SK-N-MC (cell line): ENCODE measurements at regions not wholly inside any gene's neighbourhood (a gene's known extent, or its start where the extent isn't known, plus 50 kb on each side); places are given as distances from the start of the nearest gene placed in this dataset.

Experiments
- DNase-seq: peaks from one replicate; pipeline ENCODE4 v3.0.0-alpha.2; 2011; ENCODE audit warnings: low read depth, low spot score
- H3K27ac ChIP-seq: fragments of 200-600 bp; sonication (generic); 2 replicates; pipeline ENCODE4 v1.5.1; 2016; ENCODE audit warnings: mixed run types
- H3K36me3 ChIP-seq: fragments of 200-600 bp; sonication (generic); 2 replicates; pipeline ENCODE4 v1.6.1; 2017; ENCODE audit warnings: antibody characterized with exemption, low read length, mixed read lengths; ENCODE audit not compliant: insufficient read depth
- H3K4me3 ChIP-seq: fragments of 200-600 bp; sonication (generic); 2 replicates; pipeline ENCODE4 v1.5.1; 2016
- H3K9ac ChIP-seq: fragments of 200-600 bp; sonication (generic); 2 replicates; pipeline ENCODE4 v1.8.0; 2017; ENCODE audit warnings: mixed run types, mixed read lengths; ENCODE audit not compliant: insufficient read length
- H3K9me3 ChIP-seq: fragments of 200-600 bp; sonication (generic); 2 replicates; pipeline ENCODE4 v1.6.1; 2017; ENCODE audit warnings: low read depth, mild to moderate bottlenecking, antibody characterized with exemption, low read length, moderate library complexity, mixed read lengths
- EZH2 ChIP-seq: fragments of 200-600 bp; sonication (generic); IDR thresholded peaks from one replicate; pipeline ENCODE4 v1.6.1; 2017; ENCODE audit warnings: antibody characterized with exemption
- FOXP2 ChIP-seq: optimal IDR thresholded peaks from 2 replicates; pipeline ENCODE3; 2011; ENCODE audit warnings: mild to moderate bottlenecking, moderate library complexity; ENCODE audit not compliant: insufficient read depth; ENCODE audit errors: extremely low read length, control extremely low read depth
- POLR2AphosphoS5 ChIP-seq: IDR thresholded peaks from 2 replicates; pipeline ENCODE4 v1.6.1; 2012; ENCODE audit warnings: mild to moderate bottlenecking, low read depth, low read length, borderline replicate concordance

- Histone ChIP-seq H3K4me3 (no peak overlapping the region), H3K9ac (no peak overlapping the region), H3K36me3 (no peaks in the 10 kb centered on the region), H3K9me3 (no peaks in the 10 kb centered on the region), H3K27ac (no peak overlapping the region)
- no peak for DNase-seq
- no peak for TF ChIP-seq POLR2AphosphoS5
- TF ChIP-seq EZH2 = no peak
- TF ChIP-seq FOXP2 = no peak
Measured at GRCh38 chr12:126668538-126668937, 1598.4 kb upstream of the TMEM132C start.

- Histone ChIP-seq H3K36me3 (no peaks in the 10 kb centered on the region), H3K9me3 (no peaks in the 10 kb centered on the region), H3K4me3 (no peak overlapping the region), H3K9ac (no peak overlapping the region), H3K27ac (no peak overlapping the region)
- DNase-seq = no peak
- no peak for TF ChIP-seq POLR2AphosphoS5
- TF ChIP-seq EZH2 = no peak
- no peak for TF ChIP-seq FOXP2
Measured at GRCh38 chr12:126668961-126669360, 1598.0 kb upstream of the TMEM132C start.

GRCh38 chr12:126676434-126676833 is 1590.5 kb upstream of the TMEM132C start:
- no peak overlapping the region for H3K27ac ChIP-seq
- no peak overlapping the region for H3K9ac ChIP-seq
- H3K9me3 ChIP-seq = no peaks in the 10 kb centered on the region
- DNase-seq = no peak
- H3K36me3 ChIP-seq = no peaks in the 10 kb centered on the region
- TF ChIP-seq FOXP2 (no peak), POLR2AphosphoS5 (no peak), EZH2 (no peak)
- H3K4me3 ChIP-seq = no peak overlapping the region

GRCh38 chr12:126681676-126682075 is 1585.3 kb upstream of the TMEM132C start:
- Histone ChIP-seq H3K9ac (no peak overlapping the region), H3K4me3 (no peak overlapping the region), H3K27ac (no peak overlapping the region), H3K36me3 (no peaks in the 10 kb centered on the region), H3K9me3 (no peaks in the 10 kb centered on the region)
- no peak for TF ChIP-seq EZH2
- TF ChIP-seq POLR2AphosphoS5 = no peak
- TF ChIP-seq FOXP2 = no peak
- DNase-seq = no peak

- H3K4me3 ChIP-seq = no peak overlapping the region
- no peak for DNase-seq
- no peak for TF ChIP-seq EZH2
- no peak for TF ChIP-seq FOXP2
- no peak for TF ChIP-seq POLR2AphosphoS5
Measured at GRCh38 chr12:126684703-126685102, 1582.3 kb upstream of the TMEM132C start.

GRCh38 chr12:126685636-126686035 is 1581.3 kb upstream of the TMEM132C start:
- Histone ChIP-seq H3K27ac (no peak overlapping the region), H3K36me3 (no peaks in the 10 kb centered on the region), H3K4me3 (no peak overlapping the region), H3K9ac (no peak overlapping the region), H3K9me3 (no peaks in the 10 kb centered on the region)
- TF ChIP-seq POLR2AphosphoS5 (no peak), FOXP2 (no peak), EZH2 (no peak)
- no peak for DNase-seq

More at GRCh38 chr12:126684703-126685102, 1582.3 kb upstream of the TMEM132C start:
- Histone ChIP-seq H3K27ac (no peak overlapping the region), H3K36me3 (no peaks in the 10 kb centered on the region), H3K9ac (no peak overlapping the region), H3K9me3 (no peaks in the 10 kb centered on the region)

- Histone ChIP-seq H3K9me3 (no peaks in the 10 kb centered on the region), H3K27ac (no peak overlapping the region), H3K9ac (no peak overlapping the region), H3K4me3 (no peak overlapping the region), H3K36me3 (no peaks in the 10 kb centered on the region)
- TF ChIP-seq FOXP2 (no peak), EZH2 (no peak), POLR2AphosphoS5 (no peak)
- no peak for DNase-seq
Measured at GRCh38 chr12:126688556-126688955, 1578.4 kb upstream of the TMEM132C start.

- H3K36me3 ChIP-seq = no peaks in the 10 kb centered on the region
- no peak overlapping the region for H3K9ac ChIP-seq
- DNase-seq = no peak
- H3K4me3 ChIP-seq = no peak overlapping the region
- TF ChIP-seq FOXP2 (no peak), POLR2AphosphoS5 (no peak), EZH2 (no peak)
- no peak overlapping the region for H3K27ac ChIP-seq
- no peaks in the 10 kb centered on the region for H3K9me3 ChIP-seq
Measured at GRCh38 chr12:126700096-126700495, 1566.9 kb upstream of the TMEM132C start.

GRCh38 chr12:126704609-126705008 is 1562.4 kb upstream of the TMEM132C start:
- TF ChIP-seq FOXP2 = no peak
- no peak for TF ChIP-seq EZH2
- no peak for TF ChIP-seq POLR2AphosphoS5
- Histone ChIP-seq H3K9ac (no peak overlapping the region), H3K27ac (no peak overlapping the region), H3K4me3 (no peak overlapping the region), H3K9me3 (no peaks in the 10 kb centered on the region), H3K36me3 (no peaks in the 10 kb centered on the region)
- DNase-seq = no peak
